ENCODE measurements at regions not wholly inside any gene's neighbourhood (a gene's known extent, or its start where the extent isn't known, plus 50 kb on each side); places are given as distances from the start of the nearest gene placed in this dataset.

DNA sequence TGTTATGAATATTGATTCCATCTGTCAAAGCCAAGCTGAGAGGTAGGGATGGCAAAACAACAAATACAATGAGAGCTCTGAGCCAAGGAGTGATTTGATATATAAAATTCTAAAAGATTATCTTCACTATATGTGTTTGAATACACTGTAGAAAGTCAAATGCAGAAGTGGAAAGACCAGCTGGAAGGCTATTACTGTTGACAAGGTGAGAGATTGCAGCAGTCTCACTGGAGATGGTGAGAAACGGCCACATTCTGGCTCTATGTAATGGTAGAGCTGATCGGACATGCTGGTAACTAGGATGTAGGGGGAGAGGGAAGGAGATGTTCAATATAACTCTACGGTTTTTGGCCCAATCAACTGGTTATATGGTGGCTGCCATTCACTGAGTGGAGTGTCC, 434.2 kb upstream of the SUCLG2 start:
- Histone ChIP-seq H3K27ac (ENCODE audit: low read depth, low read length) (no peak overlapping the region), H3K27me3 (ENCODE audit: control insufficient read depth in 1 of 2, insufficient read depth in 2 of 2, low read length in 2 of 2) (no peaks in the 10 kb centered on the region), H3K4me3 (ENCODE audit: low read depth in 1 of 2, low read length in 2 of 2) (no peak overlapping the region), H3K9ac (ENCODE audit: low read length) (no peak overlapping the region), H3K36me3 (ENCODE audit: insufficient read depth, low read length) (no peaks in the 10 kb centered on the region), H3K9me3 (ENCODE audit: low read length) (no peaks in the 10 kb centered on the region), H3K4me1 (ENCODE audit: insufficient read depth, low read length) (peaks cover 9% of the 10 kb centered on the region)

DNA sequence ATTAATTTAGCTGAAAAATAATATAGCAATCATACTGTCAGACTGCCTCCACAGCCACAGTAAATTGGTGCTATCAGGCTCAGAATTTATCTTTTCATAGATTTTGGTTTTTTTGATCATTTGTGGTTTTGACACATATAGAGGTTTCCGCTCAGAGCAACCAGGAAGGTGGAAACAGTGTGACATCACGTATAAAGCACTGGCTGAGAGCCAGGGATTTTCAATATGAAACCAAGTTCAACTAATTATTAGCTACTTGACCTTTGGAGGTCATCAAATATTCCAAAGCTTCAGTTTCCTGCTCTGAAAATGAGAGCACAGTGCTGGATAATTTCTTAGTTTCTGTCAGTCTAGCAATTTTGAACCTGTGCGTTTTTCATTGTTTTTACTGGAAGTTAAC, 433.8 kb upstream of the SUCLG2 start:
- no peaks in the 10 kb centered on the region for H3K36me3 ChIP-seq (ENCODE audit: insufficient read depth, low read length)
- no peaks in the 10 kb centered on the region for H3K27me3 ChIP-seq (ENCODE audit: control insufficient read depth in 1 of 2, insufficient read depth in 2 of 2, low read length in 2 of 2)
- peaks cover 9% of the 10 kb centered on the region for H3K4me1 ChIP-seq (ENCODE audit: insufficient read depth, low read length)
- H3K27ac ChIP-seq (ENCODE audit: low read depth, low read length) = no peak overlapping the region
- H3K9me3 ChIP-seq (ENCODE audit: low read length) = no peaks in the 10 kb centered on the region
- H3K9ac ChIP-seq (ENCODE audit: low read length) = no peak overlapping the region
- H3K4me3 ChIP-seq (ENCODE audit: low read depth in 1 of 2, low read length in 2 of 2) = no peak overlapping the region

DNA sequence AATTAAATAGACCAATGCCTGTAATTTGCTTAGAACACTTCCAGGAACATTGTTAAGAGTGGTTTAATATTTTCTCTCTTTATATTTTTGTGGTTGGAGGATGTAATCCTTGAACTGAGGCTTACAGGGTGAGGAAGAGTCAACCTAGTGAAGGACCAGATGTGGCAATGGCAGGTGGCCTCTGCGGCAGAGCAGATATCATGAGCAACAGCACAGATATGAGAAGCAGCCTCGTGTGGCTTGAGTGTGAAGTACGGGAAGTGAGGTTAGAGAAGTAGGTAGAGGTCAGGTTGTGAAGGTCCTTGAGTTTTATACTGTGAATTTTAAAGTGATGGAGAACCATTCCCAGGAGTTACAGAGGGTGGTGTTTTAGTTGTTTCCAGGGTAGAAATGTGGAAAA, 417.6 kb upstream of the SUCLG2 start:
- Histone ChIP-seq H3K9ac (ENCODE audit: low read length) (no peak overlapping the region), H3K27me3 (ENCODE audit: control insufficient read depth in 1 of 2, insufficient read depth in 2 of 2, low read length in 2 of 2) (no peaks in the 10 kb centered on the region), H3K4me1 (ENCODE audit: insufficient read depth, low read length) (no peaks in the 10 kb centered on the region), H3K36me3 (ENCODE audit: insufficient read depth, low read length) (no peaks in the 10 kb centered on the region), H3K27ac (ENCODE audit: low read depth, low read length) (no peak overlapping the region), H3K4me3 (ENCODE audit: low read depth in 1 of 2, low read length in 2 of 2) (no peak overlapping the region), H3K9me3 (ENCODE audit: low read length) (no peaks in the 10 kb centered on the region)

DNA sequence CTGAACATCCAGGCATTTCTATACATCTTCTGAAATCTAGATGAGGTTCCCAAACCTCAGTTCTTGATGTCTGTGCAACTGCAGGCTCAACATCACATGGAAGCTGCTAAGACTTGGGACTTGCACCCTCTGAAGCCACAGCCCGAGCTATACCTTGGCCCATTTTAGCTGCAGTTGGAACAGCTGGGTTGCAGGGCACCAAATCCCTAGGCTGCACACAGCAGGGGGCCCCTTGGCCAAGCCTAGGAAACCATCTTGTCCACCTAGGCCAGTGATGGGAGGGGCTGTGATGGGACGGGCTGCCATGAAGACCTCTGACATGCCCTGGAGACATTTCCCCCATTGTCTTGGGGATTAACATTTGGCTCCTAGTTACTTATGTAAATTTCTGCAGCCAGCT, 415.8 kb upstream of the SUCLG2 start:
- H3K9ac ChIP-seq (ENCODE audit: low read length) = no peak overlapping the region
- no peaks in the 10 kb centered on the region for H3K4me1 ChIP-seq (ENCODE audit: insufficient read depth, low read length)
- H3K4me3 ChIP-seq (ENCODE audit: low read depth in 1 of 2, low read length in 2 of 2) = no peak overlapping the region
- H3K27ac ChIP-seq (ENCODE audit: low read depth, low read length) = no peak overlapping the region
- H3K36me3 ChIP-seq (ENCODE audit: insufficient read depth, low read length) = no peaks in the 10 kb centered on the region
- H3K9me3 ChIP-seq (ENCODE audit: low read length) = no peaks in the 10 kb centered on the region
- H3K27me3 ChIP-seq (ENCODE audit: control insufficient read depth in 1 of 2, insufficient read depth in 2 of 2, low read length in 2 of 2) = no peaks in the 10 kb centered on the region

DNA sequence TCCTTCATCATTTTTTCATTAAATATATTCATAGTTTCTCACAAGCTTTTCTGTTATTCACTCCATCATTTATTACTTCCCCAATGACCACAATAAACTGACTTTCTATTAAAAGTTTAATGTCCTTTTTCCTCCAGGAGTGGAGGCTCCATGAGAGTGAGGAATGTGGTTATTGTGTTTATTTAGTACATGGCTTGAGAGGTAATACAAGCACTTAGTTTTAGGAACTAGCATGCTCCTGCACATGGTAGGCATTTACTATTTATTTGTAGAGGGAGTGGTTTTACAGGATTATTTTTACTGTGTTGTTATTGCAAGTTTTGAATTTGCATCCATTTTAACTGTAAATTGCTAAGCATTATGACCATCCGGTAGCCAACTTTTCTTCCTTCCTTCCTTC, 412.9 kb upstream of the SUCLG2 start:
- H3K36me3 ChIP-seq (ENCODE audit: insufficient read depth, low read length) = no peaks in the 10 kb centered on the region

DNA sequence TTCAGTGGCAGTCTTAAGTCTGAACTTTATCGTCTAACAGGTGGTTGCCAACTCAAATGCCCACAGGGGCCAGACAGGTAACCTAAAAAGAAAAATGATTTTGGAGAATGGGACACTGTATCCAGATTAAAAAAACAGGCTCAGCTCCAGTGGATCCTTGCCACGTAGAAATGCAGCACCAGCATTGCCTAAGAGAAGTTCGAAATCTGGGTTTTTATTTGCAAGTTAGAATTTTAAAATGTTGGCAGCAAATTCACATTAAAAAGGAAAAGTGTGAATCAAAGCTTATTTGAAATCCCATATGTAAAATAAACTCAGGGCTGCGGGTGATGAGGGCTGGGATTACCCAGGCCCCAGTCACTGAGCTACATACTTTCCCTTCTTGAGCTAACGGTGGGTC, 408.5 kb upstream of the SUCLG2 start:
- Histone ChIP-seq H3K9me3 (ENCODE audit: low read length) (no peaks in the 10 kb centered on the region), H3K9ac (ENCODE audit: low read length) (no peak overlapping the region), H3K4me1 (ENCODE audit: insufficient read depth, low read length) (no peaks in the 10 kb centered on the region), H3K27me3 (ENCODE audit: control insufficient read depth in 1 of 2, insufficient read depth in 2 of 2, low read length in 2 of 2) (no peaks in the 10 kb centered on the region), H3K4me3 (ENCODE audit: low read depth in 1 of 2, low read length in 2 of 2) (no peak overlapping the region), H3K27ac (ENCODE audit: low read depth, low read length) (no peak overlapping the region), H3K36me3 (ENCODE audit: insufficient read depth, low read length) (no peaks in the 10 kb centered on the region)

More for the DNA sequence above, 412.9 kb upstream of the SUCLG2 start:
- Histone ChIP-seq H3K9ac (ENCODE audit: low read length) (no peak overlapping the region), H3K4me1 (ENCODE audit: insufficient read depth, low read length) (no peaks in the 10 kb centered on the region), H3K4me3 (ENCODE audit: low read depth in 1 of 2, low read length in 2 of 2) (no peak overlapping the region), H3K9me3 (ENCODE audit: low read length) (no peaks in the 10 kb centered on the region), H3K27me3 (ENCODE audit: control insufficient read depth in 1 of 2, insufficient read depth in 2 of 2, low read length in 2 of 2) (no peaks in the 10 kb centered on the region), H3K27ac (ENCODE audit: low read depth, low read length) (no peak overlapping the region)

DNA sequence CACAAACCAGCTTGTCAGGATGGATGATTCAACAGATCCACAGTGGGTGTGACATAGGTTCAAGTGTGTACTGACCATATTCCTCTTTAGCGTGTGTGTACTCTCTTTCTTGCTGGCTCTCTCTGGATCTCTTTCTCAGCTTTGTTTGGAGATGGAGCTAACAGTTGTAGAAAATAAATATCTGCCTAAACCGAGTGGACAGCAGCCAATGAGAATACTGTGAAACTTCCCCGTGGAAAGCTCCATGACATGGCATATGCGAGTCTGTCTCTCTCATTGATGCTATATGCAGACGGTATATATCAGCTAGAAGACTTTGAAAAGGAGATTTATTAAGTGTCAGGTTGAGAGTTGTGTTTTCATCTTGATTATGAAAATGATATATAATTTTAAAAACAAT, 406.5 kb upstream of the SUCLG2 start:
- no peaks in the 10 kb centered on the region for H3K4me1 ChIP-seq (ENCODE audit: insufficient read depth, low read length)
- H3K36me3 ChIP-seq (ENCODE audit: insufficient read depth, low read length) = no peaks in the 10 kb centered on the region
- no peak overlapping the region for H3K27ac ChIP-seq (ENCODE audit: low read depth, low read length)
- H3K9ac ChIP-seq (ENCODE audit: low read length) = no peak overlapping the region
- H3K9me3 ChIP-seq (ENCODE audit: low read length) = no peaks in the 10 kb centered on the region
- no peaks in the 10 kb centered on the region for H3K27me3 ChIP-seq (ENCODE audit: control insufficient read depth in 1 of 2, insufficient read depth in 2 of 2, low read length in 2 of 2)
- no peak overlapping the region for H3K4me3 ChIP-seq (ENCODE audit: low read depth in 1 of 2, low read length in 2 of 2)

DNA sequence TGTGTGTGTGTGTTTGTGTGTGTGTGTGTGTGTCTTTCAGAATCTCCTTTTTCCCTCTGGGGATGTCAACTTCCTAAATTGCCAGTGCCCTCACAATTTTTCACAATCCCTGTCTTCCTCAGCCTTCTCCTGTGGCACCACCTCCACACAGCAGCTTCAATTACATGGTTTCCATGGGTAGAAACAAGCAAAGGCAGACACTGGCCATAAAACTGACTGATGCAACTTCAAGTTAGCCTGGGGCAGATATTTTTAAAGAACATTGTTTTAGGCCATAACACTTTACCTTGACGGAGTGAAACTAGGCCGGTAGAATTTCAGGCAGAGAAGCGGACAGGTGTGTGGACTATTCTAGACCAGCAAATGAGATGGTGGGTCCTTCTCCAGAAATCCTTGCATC, 405.8 kb upstream of the SUCLG2 start:
- Histone ChIP-seq H3K27me3 (ENCODE audit: control insufficient read depth in 1 of 2, insufficient read depth in 2 of 2, low read length in 2 of 2) (no peaks in the 10 kb centered on the region), H3K9me3 (ENCODE audit: low read length) (no peaks in the 10 kb centered on the region)

DNA sequence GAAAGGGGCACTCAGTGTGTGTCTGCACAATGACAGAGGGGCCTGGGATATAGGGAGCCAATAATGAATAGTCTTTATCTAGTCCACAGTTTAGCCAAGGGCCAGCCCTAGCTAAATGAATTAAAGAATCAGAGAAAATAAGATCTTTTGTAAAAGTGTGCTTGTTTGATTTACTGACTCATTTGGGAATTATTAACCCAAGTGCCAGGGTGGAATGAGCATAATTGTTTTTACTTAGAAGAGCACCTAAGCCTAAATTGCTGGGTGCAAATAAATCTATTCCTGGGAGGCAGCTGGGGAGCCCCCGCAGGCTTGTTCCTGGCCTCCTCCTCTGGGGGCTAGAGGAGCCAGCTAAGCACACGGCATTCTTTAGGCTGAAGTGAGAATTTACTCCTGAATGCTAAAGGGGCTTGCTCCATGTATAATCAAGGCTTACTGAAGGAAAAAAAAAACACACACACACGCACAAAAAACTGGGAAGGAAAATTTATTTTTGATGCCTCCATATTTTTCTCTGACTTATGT, 405.3 kb upstream of the SUCLG2 start:
- Histone ChIP-seq H3K27ac (ENCODE audit: low read depth, low read length) (no peak overlapping the region), H3K9me3 (ENCODE audit: low read length) (no peaks in the 10 kb centered on the region), H3K4me3 (ENCODE audit: low read depth in 1 of 2, low read length in 2 of 2) (no peak overlapping the region), H3K4me1 (ENCODE audit: insufficient read depth, low read length) (no peaks in the 10 kb centered on the region), H3K27me3 (ENCODE audit: control insufficient read depth in 1 of 2, insufficient read depth in 2 of 2, low read length in 2 of 2) (no peaks in the 10 kb centered on the region), H3K9ac (ENCODE audit: low read length) (no peak overlapping the region), H3K36me3 (ENCODE audit: insufficient read depth, low read length) (no peaks in the 10 kb centered on the region)

More for the DNA sequence above, 405.8 kb upstream of the SUCLG2 start:
- Histone ChIP-seq H3K9ac (ENCODE audit: low read length) (no peak overlapping the region), H3K27ac (ENCODE audit: low read depth, low read length) (no peak overlapping the region), H3K4me3 (ENCODE audit: low read depth in 1 of 2, low read length in 2 of 2) (no peak overlapping the region), H3K4me1 (ENCODE audit: insufficient read depth, low read length) (no peaks in the 10 kb centered on the region), H3K36me3 (ENCODE audit: insufficient read depth, low read length) (no peaks in the 10 kb centered on the region)

DNA sequence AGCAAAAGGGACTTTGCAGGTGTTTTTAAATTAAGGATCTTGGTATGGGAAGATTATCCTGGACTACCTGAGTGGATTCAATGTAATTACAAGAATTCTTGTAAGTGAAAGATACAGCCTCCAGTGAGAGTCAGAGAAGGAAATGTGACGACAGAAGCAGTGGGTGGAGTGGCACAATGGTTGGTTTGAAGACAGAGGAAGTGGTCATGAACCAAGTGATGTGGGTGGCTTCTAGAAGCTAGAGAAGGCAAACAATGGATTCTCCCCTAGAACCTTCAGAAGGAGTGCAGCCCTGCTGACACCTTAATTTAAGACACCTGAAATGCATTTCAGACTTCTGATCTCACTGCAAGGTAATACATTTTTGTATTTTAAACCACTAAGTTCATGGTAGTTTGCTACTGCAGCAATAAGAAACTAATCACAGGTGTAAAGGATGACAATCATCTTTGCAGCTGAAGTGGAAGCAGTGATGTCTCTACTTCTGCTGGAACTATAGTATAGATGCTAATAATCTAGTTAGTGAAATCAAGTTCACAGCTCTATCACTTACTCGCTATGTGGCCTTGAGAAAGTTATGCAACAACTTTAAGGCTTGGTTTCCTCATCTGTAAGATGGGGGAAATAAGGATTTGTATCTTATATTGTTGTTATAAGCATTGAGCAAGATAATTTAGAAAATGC, 403.4 kb upstream of the SUCLG2 start:
- H3K27ac ChIP-seq (ENCODE audit: low read depth, low read length) = no peak overlapping the region
- no peaks in the 10 kb centered on the region for H3K27me3 ChIP-seq (ENCODE audit: control insufficient read depth in 1 of 2, insufficient read depth in 2 of 2, low read length in 2 of 2)
- no peaks in the 10 kb centered on the region for H3K9me3 ChIP-seq (ENCODE audit: low read length)
- H3K9ac ChIP-seq (ENCODE audit: low read length) = no peak overlapping the region
- no peaks in the 10 kb centered on the region for H3K4me1 ChIP-seq (ENCODE audit: insufficient read depth, low read length)
- no peak overlapping the region for H3K4me3 ChIP-seq (ENCODE audit: low read depth in 1 of 2, low read length in 2 of 2)
- no peaks in the 10 kb centered on the region for H3K36me3 ChIP-seq (ENCODE audit: insufficient read depth, low read length)

DNA sequence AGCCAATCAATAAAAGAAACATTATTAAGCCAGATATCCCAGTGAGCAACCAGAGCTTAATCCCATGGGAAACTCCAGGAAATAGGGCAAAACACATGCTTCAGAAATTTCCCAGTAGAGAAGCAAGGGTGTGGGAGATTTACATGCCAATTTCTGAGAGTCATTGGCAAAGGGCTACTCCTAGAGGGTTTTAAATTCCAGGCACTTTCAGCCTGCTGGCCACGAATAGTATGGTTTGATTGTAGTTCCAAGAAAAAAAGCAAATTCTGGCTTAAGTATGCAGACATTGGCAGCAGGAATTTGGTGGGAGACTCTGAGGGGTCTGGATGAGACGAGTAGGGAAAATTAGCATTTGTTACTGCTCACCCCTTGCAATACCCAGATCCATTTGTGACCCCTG, 402.1 kb upstream of the SUCLG2 start:
- Histone ChIP-seq H3K9me3 (ENCODE audit: low read length) (no peaks in the 10 kb centered on the region), H3K27ac (ENCODE audit: low read depth, low read length) (no peak overlapping the region), H3K27me3 (ENCODE audit: control insufficient read depth in 1 of 2, insufficient read depth in 2 of 2, low read length in 2 of 2) (no peaks in the 10 kb centered on the region), H3K4me3 (ENCODE audit: low read depth in 1 of 2, low read length in 2 of 2) (no peak overlapping the region), H3K4me1 (ENCODE audit: insufficient read depth, low read length) (no peaks in the 10 kb centered on the region), H3K36me3 (ENCODE audit: insufficient read depth, low read length) (no peaks in the 10 kb centered on the region), H3K9ac (ENCODE audit: low read length) (no peak overlapping the region)

DNA sequence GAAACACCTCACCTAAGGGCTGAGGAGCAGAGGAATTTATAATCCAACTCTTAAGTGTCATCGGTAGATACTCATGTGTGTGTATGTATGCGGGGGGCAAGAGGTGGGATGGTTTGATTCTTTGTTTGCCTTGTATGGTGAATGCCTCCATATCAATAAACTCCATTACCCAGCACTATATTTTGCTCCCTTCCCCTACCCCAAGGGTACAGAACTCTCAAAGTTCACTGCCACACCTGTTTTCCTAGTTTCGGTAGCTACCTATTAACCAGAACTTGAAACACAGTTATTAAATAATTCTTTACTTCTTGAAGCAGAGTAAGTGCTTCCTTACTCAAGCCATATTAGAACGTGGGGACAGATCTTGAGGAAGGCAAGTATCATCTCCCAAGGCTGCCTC, 400.8 kb upstream of the SUCLG2 start:
- Histone ChIP-seq H3K9ac (ENCODE audit: low read length) (no peak overlapping the region), H3K27ac (ENCODE audit: low read depth, low read length) (no peak overlapping the region), H3K4me1 (ENCODE audit: insufficient read depth, low read length) (no peaks in the 10 kb centered on the region), H3K27me3 (ENCODE audit: control insufficient read depth in 1 of 2, insufficient read depth in 2 of 2, low read length in 2 of 2) (no peaks in the 10 kb centered on the region), H3K36me3 (ENCODE audit: insufficient read depth, low read length) (no peaks in the 10 kb centered on the region), H3K9me3 (ENCODE audit: low read length) (no peaks in the 10 kb centered on the region), H3K4me3 (ENCODE audit: low read depth in 1 of 2, low read length in 2 of 2) (no peak overlapping the region)
